ENCODE measurements at regions not wholly inside any gene's neighbourhood (a gene's known extent, or its start where the extent isn't known, plus 50 kb on each side); places are given as distances from the start of the nearest gene placed in this dataset.

DNA sequence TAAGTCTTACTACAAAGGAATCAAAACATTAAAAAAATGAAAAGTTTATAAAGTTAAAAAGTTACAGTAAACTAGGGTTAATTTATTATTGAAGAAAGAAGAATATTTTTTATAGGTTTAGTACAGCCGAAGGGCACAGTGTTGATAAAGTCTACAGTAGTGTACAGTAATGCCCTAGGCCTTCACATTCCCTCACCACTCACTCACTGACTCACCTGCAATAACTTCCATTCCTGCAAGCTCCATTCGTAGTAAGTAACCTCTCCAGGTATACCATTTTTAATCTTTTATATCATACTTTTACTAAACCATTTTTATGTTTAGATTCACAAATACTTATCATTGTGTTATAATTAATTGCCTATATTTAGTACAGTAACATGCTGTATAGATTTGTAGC, 307.5 kb upstream of the FAM241A start:
- no peak for TF ChIP-seq EZH2phosphoT487 (IDR thresholded peaks at IDR 0.05; ENCODE audit: low read length)
- TF ChIP-seq, protein P1, sequence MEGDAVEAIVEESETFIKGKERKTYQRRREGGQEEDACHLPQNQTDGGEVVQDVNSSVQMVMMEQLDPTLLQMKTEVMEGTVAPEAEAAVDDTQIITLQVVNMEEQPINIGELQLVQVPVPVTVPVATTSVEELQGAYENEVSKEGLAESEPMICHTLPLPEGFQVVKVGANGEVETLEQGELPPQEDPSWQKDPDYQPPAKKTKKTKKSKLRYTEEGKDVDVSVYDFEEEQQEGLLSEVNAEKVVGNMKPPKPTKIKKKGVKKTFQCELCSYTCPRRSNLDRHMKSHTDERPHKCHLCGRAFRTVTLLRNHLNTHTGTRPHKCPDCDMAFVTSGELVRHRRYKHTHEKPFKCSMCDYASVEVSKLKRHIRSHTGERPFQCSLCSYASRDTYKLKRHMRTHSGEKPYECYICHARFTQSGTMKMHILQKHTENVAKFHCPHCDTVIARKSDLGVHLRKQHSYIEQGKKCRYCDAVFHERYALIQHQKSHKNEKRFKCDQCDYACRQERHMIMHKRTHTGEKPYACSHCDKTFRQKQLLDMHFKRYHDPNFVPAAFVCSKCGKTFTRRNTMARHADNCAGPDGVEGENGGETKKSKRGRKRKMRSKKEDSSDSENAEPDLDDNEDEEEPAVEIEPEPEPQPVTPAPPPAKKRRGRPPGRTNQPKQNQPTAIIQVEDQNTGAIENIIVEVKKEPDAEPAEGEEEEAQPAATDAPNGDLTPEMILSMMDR (IDR thresholded peaks at IDR 0.05; ENCODE audit: low read length), result no peak
- TF ChIP-seq EZH2 (optimal IDR thresholded peaks at IDR 0.05; ENCODE audit: low read depth, low read length), result no peak

Data from MM.1S (cell line).